Chondrocyte (in vitro differentiated cells): ENCODE measurements at regions not wholly inside any gene's neighbourhood (a gene's known extent, or its start where the extent isn't known, plus 50 kb on each side); places are given as distances from the start of the nearest gene placed in this dataset.

Experiments
- DNase-seq: peaks from one replicate; pipeline ENCODE4 v3.0.0; 2021; ENCODE audit warnings: mixed read lengths, low spot score
- H3K27ac Mint-ChIP-seq: one replicate; pipeline ENCODE4 v1.8.0; 2021; ENCODE audit warnings: mild to moderate bottlenecking, moderate library complexity, mixed read lengths; ENCODE audit not compliant: unreplicated experiment
- H3K27me3 Mint-ChIP-seq: 2 replicates; pipeline ENCODE4 v1.8.0; 2021; ENCODE audit warnings: low read depth, mixed read lengths
- H3K36me3 Mint-ChIP-seq: 2 replicates; pipeline ENCODE4 v1.8.0; 2021; ENCODE audit warnings: low read depth, mixed read lengths
- H3K4me1 Mint-ChIP-seq: 2 replicates; pipeline ENCODE4 v1.8.0; 2021; ENCODE audit warnings: low read depth, mild to moderate bottlenecking, mixed read lengths
- H3K4me3 Mint-ChIP-seq: one replicate; pipeline ENCODE4 v1.8.0; 2021; ENCODE audit warnings: mild to moderate bottlenecking, moderate library complexity, mixed read lengths; ENCODE audit not compliant: unreplicated experiment
- H3K9me3 Mint-ChIP-seq: 2 replicates; pipeline ENCODE4 v1.8.0; 2021; ENCODE audit warnings: low read depth, mixed read lengths
- TF ChIP-seq, protein P1 (sequence below): fragments of 200-600 bp; sonication (generic); IDR thresholded peaks from 2 replicates; pipeline ENCODE4 v1.5.0; 2021; ENCODE audit warnings: antibody characterized with exemption, mild to moderate bottlenecking, moderate library complexity

DNA sequence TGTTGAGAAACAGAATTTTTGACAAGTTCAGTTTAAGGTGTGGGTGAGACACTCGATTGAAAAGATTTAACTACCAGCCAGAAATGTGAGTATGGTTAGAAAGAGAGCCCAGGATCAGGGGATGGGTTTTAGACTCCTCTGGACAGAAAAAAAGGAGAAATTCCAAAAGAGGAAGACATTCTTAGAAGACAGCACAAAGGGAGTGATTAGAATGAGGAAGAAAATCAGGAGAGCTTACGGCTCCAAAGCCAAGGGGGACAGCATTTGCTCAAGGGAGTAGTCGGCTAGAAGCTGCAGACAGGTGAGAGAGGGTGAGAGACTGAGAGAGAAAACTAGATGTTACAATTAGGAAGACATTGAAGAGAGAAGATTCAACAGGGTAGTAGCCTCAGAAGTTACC, 166.1 kb downstream of the ADAMTS15 start:
- DNase-seq = no peak
- TF ChIP-seq, protein P1, sequence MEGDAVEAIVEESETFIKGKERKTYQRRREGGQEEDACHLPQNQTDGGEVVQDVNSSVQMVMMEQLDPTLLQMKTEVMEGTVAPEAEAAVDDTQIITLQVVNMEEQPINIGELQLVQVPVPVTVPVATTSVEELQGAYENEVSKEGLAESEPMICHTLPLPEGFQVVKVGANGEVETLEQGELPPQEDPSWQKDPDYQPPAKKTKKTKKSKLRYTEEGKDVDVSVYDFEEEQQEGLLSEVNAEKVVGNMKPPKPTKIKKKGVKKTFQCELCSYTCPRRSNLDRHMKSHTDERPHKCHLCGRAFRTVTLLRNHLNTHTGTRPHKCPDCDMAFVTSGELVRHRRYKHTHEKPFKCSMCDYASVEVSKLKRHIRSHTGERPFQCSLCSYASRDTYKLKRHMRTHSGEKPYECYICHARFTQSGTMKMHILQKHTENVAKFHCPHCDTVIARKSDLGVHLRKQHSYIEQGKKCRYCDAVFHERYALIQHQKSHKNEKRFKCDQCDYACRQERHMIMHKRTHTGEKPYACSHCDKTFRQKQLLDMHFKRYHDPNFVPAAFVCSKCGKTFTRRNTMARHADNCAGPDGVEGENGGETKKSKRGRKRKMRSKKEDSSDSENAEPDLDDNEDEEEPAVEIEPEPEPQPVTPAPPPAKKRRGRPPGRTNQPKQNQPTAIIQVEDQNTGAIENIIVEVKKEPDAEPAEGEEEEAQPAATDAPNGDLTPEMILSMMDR = no peak
- Mint-ChIP-seq H3K36me3 (peaks cover 1% of the 10 kb centered on the region), H3K27me3 (no peaks in the 10 kb centered on the region), H3K4me1 (peaks cover 37% of the 10 kb centered on the region), H3K4me3 (no peak overlapping the region), H3K9me3 (peaks cover 8% of the 10 kb centered on the region), H3K27ac (no peak overlapping the region)

DNA sequence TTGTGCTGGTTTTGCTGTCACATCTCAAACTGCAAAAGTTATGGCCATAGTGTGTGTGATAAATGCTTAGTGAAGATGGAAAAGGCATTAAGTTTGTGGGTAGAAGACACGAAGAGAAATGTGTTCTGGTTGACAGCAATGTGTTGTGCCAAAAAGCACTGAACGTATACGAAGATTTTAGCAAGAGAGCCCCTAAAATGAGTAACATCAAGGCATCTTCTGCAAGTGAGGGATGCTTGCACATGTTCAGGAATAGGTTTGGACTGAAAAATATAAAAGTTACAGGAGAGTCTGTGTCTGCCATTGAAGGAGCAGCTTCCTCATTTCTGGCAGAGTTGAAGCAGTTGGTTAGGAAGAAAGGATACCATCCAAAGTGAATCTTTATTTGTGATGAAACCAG, 167.1 kb downstream of the ADAMTS15 start:
- no peaks in the 10 kb centered on the region for H3K27me3 Mint-ChIP-seq
- H3K9me3 Mint-ChIP-seq = peaks cover 11% of the 10 kb centered on the region
- peaks cover 30% of the 10 kb centered on the region for H3K4me1 Mint-ChIP-seq
- no peak for DNase-seq
- H3K4me3 Mint-ChIP-seq = no peak overlapping the region
- TF ChIP-seq, protein P1 = no peak
- peaks cover 1% of the 10 kb centered on the region for H3K36me3 Mint-ChIP-seq
- H3K27ac Mint-ChIP-seq = no peak overlapping the region

DNA sequence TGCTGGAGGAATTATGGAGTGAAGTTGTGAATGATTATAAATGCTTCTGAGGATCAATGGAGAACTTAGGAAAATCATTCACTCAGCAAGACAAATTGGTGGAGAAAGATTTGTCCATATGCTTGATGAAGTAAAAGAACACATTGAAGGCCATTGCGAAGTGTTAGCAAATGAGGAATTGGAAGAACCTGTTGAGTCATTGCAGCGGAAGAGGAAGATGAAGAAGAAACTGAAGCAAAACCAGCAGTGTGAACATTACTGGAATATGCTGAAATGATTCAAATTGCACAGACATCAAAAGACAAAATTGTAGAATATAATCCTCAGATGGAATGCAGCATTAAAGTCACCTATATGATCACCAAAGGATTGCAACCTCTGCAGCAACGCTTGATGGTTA, 168.1 kb downstream of the ADAMTS15 start:
- peaks cover 28% of the 10 kb centered on the region for H3K4me1 Mint-ChIP-seq
- H3K27me3 Mint-ChIP-seq = no peaks in the 10 kb centered on the region
- H3K4me3 Mint-ChIP-seq = no peak overlapping the region
- TF ChIP-seq, protein P1 = no peak
- no peak overlapping the region for H3K27ac Mint-ChIP-seq
- H3K9me3 Mint-ChIP-seq = peaks cover 11% of the 10 kb centered on the region
- DNase-seq = no peak
- peaks cover 1% of the 10 kb centered on the region for H3K36me3 Mint-ChIP-seq

DNA sequence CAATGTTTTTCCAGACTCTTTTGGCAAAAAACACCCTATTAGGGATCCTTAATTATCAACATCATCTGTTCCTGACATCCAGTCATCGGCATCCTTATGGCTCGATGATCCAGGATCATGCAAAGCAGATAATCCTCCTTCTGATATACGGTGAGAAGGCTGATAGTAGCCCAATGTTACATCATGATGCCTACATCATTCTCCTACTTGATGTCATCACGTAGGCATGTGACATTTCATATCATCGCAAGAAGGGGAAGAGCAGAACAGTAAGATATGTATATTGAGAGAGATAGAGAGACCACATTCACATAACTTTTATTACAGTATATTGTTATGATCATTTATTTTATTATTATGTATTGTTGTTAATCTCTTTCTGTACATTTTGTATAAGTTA, 168.6 kb downstream of the ADAMTS15 start:
- DNase-seq = no peak
- peaks cover 24% of the 10 kb centered on the region for H3K4me1 Mint-ChIP-seq
- H3K27me3 Mint-ChIP-seq = no peaks in the 10 kb centered on the region
- H3K36me3 Mint-ChIP-seq = peaks cover 1% of the 10 kb centered on the region
- peaks cover 11% of the 10 kb centered on the region for H3K9me3 Mint-ChIP-seq
- H3K27ac Mint-ChIP-seq = no peak overlapping the region
- no peak overlapping the region for H3K4me3 Mint-ChIP-seq
- TF ChIP-seq, protein P1 = no peak

DNA sequence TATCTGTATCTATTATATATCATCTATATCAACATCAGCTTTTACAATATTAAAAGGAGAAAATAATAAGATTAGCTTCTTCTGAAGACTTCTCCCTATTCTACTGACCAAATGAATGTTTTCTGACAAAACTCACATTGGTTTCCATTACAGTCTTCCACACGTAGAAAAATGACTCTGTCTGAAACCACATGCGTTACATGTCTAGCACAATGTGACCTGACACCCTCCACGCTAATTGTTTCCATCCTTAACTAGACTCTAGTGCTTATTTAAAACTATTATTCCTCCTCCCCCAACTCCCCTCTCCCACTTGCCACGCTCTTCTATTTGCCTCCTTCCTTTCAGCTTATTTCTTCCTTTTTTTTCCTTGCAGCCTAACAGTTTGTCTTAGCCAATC, 172.1 kb downstream of the ADAMTS15 start:
- DNase-seq = no peak
- TF ChIP-seq, protein P1 = no peak
- peaks cover 11% of the 10 kb centered on the region for H3K9me3 Mint-ChIP-seq
- no peak overlapping the region for H3K27ac Mint-ChIP-seq
- no peak overlapping the region for H3K4me3 Mint-ChIP-seq
- H3K36me3 Mint-ChIP-seq = peaks cover 1% of the 10 kb centered on the region
- H3K4me1 Mint-ChIP-seq = peaks cover 30% of the 10 kb centered on the region
- H3K27me3 Mint-ChIP-seq = no peaks in the 10 kb centered on the region
